22Rv1 (cell line): ENCODE measurements at regions not wholly inside any gene's neighbourhood (a gene's known extent, or its start where the extent isn't known, plus 50 kb on each side); places are given as distances from the start of the nearest gene placed in this dataset.

Experiments used
- H3K27ac ChIP-seq: fragments of 450-650 bp; 2 replicates; pipeline ENCODE4 v1.5.1; 2017
- ZFX ChIP-seq: fragments of 450-650 bp; IDR thresholded peaks from 2 replicates; pipeline ENCODE4 v1.6.1; 2017; ENCODE audit warnings: antibody characterized with exemption, borderline replicate concordance
- TF ChIP-seq, protein P1 (sequence below): fragments of 450-650 bp; IDR thresholded peaks from 2 replicates; pipeline ENCODE4 v1.5.1; 2017; ENCODE audit warnings: mild to moderate bottlenecking

DNA sequence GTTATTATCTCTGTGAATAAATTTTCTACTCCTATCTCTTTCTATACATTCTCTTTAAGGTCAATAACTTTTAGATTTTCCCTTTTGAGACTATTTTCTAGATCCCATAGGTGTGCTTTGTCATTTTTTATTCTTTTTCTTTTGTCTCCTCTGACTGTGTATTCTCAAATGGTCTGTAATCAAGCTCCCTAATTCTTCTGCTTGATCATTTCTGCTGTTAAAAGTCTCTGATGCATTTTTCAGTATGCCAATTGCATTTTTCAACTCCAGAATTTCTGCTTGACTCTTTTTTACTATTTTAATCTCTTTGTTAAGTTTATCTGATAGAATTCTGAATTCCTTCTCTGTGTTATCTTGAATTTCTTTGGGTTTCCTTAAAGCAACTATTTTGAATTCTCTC is 78.2 kb downstream of the THNSL1 start:
- no peak overlapping the region for H3K27ac ChIP-seq
- TF ChIP-seq, protein P1, sequence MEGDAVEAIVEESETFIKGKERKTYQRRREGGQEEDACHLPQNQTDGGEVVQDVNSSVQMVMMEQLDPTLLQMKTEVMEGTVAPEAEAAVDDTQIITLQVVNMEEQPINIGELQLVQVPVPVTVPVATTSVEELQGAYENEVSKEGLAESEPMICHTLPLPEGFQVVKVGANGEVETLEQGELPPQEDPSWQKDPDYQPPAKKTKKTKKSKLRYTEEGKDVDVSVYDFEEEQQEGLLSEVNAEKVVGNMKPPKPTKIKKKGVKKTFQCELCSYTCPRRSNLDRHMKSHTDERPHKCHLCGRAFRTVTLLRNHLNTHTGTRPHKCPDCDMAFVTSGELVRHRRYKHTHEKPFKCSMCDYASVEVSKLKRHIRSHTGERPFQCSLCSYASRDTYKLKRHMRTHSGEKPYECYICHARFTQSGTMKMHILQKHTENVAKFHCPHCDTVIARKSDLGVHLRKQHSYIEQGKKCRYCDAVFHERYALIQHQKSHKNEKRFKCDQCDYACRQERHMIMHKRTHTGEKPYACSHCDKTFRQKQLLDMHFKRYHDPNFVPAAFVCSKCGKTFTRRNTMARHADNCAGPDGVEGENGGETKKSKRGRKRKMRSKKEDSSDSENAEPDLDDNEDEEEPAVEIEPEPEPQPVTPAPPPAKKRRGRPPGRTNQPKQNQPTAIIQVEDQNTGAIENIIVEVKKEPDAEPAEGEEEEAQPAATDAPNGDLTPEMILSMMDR = no peak
- TF ChIP-seq ZFX = no peak

DNA sequence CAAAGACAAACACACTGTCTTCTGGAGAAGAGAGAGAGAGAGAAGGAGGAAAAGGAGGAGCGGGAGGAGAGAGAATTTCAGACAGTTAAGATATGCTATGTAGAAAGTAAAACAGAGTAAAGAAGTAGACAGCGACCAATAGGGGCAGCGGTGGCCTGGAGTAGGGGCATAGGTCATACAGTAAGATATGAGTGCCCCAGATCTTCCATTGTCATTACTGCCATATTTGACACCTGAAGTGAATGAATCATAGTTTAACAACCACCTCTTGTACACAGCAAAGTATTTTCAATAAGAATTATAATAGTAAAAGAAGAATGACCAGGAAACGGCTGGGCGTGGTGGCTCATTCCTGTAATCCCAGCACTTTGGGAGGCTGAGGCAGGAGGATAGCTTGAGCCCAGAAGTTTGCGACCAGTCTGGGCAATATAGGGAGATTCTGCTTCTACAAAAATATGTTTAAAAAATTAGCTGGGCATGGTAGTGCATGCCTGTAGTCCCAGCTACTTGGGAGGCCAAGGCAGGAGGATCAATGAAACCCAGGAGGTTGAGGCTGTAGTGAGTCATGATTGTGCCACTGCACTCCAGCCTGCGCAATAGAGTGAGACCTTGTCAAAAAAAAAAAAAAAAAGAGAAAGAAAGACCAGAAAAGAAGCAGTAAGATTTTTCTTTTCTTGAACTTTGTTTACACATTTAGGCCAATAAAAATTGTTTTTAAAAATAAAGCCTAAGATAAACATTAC is 77.0 kb upstream of the GPR158 start:
- TF ChIP-seq, protein P1 = no peak
- no peak for TF ChIP-seq ZFX
- H3K27ac ChIP-seq = no peak overlapping the region

DNA sequence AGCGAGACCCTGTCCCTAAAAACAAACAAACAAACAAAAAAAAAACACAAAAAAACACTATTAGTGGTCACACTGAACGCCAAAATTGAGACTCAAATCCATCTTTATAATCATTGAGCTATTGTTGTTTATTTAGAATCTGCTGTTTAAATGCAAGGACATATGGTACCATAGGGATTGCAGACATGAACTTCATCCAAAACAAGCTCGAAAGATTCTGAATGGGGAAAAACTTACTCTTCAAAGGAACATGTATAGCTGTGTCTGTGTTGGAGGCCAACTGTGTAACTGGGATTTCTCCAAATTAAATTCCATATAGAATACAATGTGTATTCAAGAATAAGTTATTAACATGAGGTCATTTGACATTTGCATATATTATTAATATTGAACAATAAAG is 74.7 kb upstream of the GPR158 start:
- TF ChIP-seq, protein P1 = no peak
- TF ChIP-seq ZFX = no peak
- H3K27ac ChIP-seq = no peak overlapping the region

DNA sequence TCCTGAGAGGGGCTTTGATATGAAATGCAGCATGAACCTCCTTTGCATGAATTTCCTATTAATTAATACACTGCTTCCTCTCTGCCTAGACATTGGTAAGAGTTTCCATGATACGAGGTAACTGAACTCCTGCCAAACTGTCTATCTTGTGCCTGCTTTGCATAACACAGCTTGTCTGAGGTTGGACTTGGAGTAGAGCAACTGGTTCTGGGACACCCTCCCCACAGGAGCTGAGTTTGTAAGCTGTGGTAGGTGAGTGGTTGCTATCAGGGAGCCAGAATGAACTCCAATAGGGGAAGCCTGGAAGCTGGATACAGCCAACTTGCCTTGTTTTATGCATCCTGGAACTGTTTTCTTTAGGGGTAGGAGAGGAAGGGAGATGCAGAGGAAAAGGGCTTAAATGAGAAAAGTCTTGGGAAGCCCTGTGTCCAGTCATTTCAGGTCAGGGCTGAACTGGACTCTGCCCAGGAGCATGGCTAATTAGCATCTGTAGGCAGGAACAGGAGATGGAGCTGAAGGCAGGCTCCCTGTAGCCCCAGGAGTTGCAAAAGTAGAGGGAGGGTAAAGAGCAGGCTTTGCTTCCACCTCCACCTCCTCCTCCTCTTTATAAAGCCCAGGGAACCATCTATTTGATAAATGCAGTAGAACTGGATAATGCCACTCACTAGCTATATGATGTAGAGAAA is 73.2 kb upstream of the GPR158 start:
- TF ChIP-seq, protein P1 = no peak
- TF ChIP-seq ZFX = no peak
- H3K27ac ChIP-seq = no peak overlapping the region

DNA sequence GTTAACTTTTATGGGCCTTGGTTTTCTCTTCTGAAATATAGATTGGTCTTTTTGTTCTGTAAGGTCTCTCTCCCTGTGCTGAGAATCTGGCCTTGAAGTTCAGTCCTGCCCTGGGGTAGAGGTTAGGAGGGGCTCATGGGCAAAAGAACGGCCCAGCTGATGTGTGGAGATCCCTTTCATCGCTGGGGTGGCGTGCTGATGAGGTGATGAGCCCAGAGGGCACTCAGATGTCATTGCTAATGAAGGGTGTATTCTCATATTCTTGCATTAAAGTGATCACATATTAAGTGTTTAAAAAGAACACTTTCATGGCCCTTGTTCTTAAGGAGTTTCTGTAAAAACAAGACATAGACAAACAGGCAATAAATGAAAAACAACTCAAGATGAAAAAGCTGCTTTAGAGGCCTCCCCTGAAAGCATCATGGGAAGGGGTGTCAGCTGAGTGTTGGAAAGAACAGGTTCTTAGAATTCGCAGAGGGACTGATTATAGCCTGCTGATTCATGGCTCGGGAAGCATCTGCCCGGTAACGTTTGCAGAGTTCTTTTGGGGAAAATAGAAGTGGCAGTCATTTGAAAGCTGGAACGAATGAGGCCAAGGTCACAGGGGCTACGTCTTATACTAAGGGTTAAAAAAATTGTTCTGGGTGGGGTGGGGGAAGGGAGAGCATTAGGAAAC is 72.5 kb upstream of the GPR158 start:
- H3K27ac ChIP-seq = no peak overlapping the region
- TF ChIP-seq, protein P1 = no peak
- no peak for TF ChIP-seq ZFX

DNA sequence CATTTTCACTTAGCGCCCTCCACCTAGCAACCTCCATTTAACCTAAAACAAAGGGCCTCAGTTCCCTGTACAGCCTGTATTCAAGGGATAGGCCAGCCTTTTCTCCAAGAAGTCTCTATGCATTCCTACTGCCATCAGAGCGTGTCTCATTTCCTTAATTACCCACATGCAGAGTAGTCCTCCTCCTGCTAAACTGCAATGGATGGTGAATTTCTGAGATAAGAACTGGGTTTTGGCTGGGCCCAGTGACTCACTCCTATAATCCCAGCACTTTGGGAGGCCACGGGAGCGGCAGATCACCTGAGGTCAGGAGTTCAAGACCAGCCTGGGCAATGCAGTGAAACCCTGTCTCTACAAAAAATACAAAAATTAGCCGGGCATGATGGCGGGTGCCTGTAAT is 71.1 kb upstream of the GPR158 start:
- no peak overlapping the region for H3K27ac ChIP-seq
- TF ChIP-seq ZFX = no peak
- TF ChIP-seq, protein P1 = no peak

DNA sequence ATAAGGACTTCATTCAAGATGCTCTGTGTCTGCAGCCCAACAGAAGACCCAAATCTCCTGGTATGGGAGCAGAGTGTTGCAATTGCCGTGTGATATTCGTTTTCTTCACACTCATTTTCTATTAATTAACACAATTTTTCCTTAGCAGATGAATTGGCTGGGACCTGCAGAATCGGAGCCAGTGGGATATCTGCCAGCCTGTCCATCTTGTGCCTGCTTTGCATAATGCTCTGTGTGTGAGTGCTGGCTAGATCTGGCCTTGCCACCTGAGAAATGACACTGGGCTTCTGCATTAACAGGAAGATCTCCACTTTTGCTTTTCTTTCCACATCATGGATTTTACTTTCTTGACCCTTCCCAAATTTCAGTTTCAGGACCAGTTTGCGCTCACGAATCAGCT is 70.4 kb upstream of the GPR158 start:
- no peak overlapping the region for H3K27ac ChIP-seq
- no peak for TF ChIP-seq ZFX
- TF ChIP-seq, protein P1 = no peak
